Mesothelial cell of epicardium (in vitro differentiated cells): ENCODE measurements at regions not wholly inside any gene's neighbourhood (a gene's known extent, or its start where the extent isn't known, plus 50 kb on each side); places are given as distances from the start of the nearest gene placed in this dataset.
"Not testable (repeated sequence)": the region's sequence is repeated elsewhere in the genome, so short reads cannot be mapped to it uniquely, and the experiment has no call there.

Experiments used
- DNase-seq, 2 experiments: peaks; one replicate each; pipeline ENCODE4 v3.0.0; 2021; ENCODE audit warnings: low spot score in 2 of 2; ENCODE audit not compliant: unreplicated experiment in 2 of 2
- H3K27ac Mint-ChIP-seq: 2 replicates; pipeline ENCODE4 v1.8.0; 2021; ENCODE audit warnings: mixed read lengths
- H3K27me3 Mint-ChIP-seq: 2 replicates; pipeline ENCODE4 v1.8.0; 2021; ENCODE audit warnings: low read depth, mixed read lengths
- H3K36me3 Mint-ChIP-seq: 2 replicates; pipeline ENCODE4 v1.8.0; 2021; ENCODE audit warnings: mixed read lengths
- H3K4me1 Mint-ChIP-seq: 2 replicates; pipeline ENCODE4 v1.8.0; 2021; ENCODE audit warnings: mixed read lengths
- H3K4me3 Mint-ChIP-seq: 2 replicates; pipeline ENCODE4 v1.8.0; 2021; ENCODE audit warnings: mild to moderate bottlenecking, moderate library complexity, mixed read lengths
- H3K9me3 Mint-ChIP-seq: 2 replicates; pipeline ENCODE4 v1.8.0; 2021; ENCODE audit warnings: mixed read lengths

DNA sequence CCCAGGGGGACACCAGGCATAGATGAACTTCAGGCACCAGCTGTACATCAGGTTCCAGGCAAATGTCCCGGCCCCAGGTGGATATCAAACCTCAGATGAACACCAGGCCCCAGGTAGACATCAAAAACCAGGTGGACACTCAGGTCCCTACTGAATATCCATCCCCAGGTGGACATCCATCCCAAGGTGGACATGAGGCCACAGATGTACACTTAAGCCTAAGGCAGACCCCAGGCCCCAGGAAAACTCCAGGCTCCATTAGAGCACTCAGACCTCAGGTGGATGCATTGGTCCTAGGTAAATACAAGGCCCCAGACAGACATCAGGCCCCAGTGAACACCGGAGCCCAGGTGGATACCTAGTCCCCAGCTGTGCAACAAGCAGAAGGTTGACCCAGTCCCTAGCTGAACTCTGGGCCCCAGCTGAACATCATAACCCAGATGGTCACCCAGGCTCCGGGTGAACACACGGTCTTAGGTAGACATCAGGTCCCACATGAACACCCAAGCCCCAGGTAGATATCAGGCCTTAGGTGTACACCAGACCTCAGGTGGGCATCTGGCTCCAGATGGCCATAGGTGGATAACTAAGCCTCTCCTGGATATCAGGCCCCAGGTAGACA is 1484.3 kb upstream of the TPTE start:
- not testable (repeated sequence) for H3K27ac Mint-ChIP-seq, H3K36me3 Mint-ChIP-seq, H3K9me3 Mint-ChIP-seq, H3K27me3 Mint-ChIP-seq, DNase-seq, H3K4me1 Mint-ChIP-seq, H3K4me3 Mint-ChIP-seq

DNA sequence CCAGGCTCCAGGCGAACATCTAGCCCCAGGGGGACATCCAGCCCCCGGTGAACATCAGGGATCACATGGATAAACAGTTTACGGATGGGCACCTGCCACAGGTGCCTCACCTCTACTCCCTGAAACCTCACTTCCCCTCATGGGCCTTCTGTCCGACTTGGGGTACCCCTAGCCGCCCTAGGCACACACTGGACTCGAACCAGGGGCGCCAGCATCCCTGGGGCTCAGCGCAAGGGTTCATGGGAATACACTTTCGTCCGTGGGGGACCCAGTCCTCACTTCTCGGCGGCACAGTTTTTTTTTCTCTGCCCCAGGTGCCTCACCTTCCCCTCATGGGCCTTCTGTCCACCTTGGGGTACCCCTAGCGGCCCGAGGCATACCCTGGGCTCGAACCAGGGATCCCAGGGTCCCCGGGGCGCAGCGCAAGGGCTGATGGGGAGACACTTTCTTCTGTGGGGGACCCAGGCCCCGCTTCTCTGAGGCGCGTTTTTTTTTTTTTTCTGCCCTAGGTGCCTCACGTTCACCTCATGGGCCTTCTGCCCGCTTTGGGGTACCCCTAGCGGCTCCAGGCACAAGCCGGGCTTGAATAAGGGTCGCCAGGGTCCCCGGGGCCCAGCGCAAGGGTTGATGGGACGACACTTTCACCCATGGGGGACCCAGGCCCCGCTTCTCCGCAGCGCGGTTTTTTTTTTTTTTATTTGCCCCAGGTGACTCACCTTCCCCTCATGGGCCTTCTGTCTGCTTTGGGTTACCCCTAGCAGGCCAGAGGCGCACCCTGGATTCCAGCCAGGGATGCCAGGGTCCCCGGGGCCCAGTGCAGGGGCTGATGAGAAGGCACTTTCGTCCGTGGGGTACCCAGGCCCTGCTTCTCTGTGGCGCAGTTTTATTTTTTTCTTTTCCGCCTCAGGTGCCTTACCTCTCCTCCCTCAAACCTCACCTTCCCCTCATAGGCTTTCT is 1483.5 kb upstream of the TPTE start:
- H3K4me1 Mint-ChIP-seq, H3K27me3 Mint-ChIP-seq, DNase-seq, H3K9me3 Mint-ChIP-seq, H3K36me3 Mint-ChIP-seq, H3K4me3 Mint-ChIP-seq, H3K27ac Mint-ChIP-seq: not testable (repeated sequence)

DNA sequence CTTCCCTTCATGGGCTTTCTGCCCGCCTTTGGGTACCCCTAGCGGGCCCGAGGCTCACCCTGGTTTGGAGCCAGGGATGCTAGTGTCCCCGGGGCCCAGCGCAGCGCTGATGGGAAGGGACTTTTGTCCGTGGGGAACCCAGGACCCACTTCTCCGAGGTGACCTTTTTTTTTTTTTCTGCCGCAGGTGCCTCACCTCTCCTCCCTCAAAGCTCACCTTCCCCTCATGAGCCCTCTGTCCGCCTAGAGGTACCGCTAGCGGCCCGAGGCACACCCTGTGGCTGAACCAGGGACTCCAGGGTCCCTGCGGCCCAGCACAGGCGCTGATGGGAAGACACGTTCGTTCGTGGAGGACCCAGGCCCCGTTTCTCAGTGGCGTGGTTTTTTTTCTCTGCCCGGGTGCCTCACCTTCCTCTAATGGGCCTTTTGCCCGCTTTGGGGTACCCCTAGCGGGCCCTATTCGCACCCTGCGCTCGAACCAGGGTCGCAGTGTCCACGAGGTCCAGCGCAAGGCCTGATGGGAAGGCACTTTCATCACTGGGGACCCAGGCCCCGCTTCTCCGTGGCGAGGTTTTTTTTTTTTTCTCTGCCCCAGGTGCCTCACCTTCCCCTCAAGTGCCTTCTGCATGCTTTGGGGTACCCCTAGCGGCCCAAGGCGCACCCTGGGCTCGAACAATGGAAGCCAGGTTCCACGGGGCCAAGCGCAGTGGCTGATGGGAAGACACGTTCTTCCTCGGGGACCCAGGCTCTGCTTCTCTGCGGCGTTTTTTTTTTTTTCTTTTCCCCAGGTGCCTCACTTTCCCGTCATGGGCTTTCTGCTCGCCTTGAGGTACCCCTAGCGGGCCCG is 1481.6 kb upstream of the TPTE start:
- DNase-seq, H3K4me1 Mint-ChIP-seq: not testable (repeated sequence)

DNA sequence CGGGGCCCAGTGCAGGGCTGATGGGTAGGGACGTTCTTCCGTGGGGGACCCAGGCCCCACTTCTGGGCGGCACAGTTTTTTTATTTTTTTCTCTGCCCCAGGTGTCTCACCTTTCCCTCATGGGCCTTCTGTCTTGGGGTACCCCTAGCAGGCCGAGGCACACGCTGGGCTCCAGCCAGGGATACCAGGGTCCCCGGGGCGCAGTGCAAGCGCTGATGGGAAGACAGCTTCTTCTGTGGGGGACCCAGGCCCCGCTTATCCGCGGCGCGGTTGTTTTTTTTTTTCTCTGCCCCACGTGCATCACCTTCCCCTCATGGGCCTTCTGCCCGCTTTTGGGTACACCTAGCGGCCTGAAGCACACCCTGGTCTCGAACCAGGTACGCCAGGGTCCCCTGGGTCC is 1481.0 kb upstream of the TPTE start:
- not testable (repeated sequence) for H3K4me1 Mint-ChIP-seq, H3K36me3 Mint-ChIP-seq, DNase-seq, H3K27ac Mint-ChIP-seq, H3K27me3 Mint-ChIP-seq, H3K4me3 Mint-ChIP-seq, H3K9me3 Mint-ChIP-seq

More for the DNA sequence above, 1481.6 kb upstream of the TPTE start:
- not testable (repeated sequence) for H3K4me3 Mint-ChIP-seq, H3K27me3 Mint-ChIP-seq, H3K9me3 Mint-ChIP-seq, H3K27ac Mint-ChIP-seq, H3K36me3 Mint-ChIP-seq

DNA sequence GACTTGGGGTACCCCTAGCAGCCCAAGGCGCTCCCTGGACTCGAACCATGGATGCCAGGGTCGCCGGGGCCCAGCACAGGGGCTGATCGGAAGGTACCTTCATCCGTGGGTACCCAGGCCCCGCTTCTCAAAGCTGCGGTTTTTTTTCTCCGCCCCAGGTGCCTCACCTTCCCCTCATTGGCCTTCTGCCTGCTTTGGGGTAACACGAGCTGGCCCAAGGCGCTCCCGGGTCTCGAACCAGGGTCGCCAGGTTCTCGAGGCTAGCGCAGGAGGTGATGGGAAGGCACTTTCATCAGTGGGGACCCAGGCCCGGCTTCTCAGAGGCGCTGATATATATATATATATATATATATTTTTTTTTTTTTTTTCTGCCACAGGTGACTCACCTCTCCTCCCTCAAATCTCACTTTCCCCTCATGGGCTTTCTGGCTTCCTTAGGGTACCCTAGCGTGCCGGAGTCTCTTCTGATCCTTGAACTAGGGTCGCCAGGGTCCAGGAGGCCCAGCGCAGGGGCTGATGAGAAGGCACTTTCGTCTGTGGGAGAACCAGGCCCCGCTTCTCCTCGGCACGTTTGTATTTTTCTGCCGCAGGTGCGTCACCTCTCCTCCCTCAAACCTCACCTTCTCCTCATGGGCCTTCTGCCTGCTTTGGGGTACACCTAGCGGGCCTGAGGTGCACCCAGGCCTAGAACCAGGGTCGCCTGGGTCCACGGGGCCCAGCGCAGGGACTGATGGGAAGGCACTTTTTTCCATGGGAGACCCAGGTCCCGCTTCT is 1480.0 kb upstream of the TPTE start:
- not testable (repeated sequence) for DNase-seq, H3K4me3 Mint-ChIP-seq, H3K36me3 Mint-ChIP-seq, H3K9me3 Mint-ChIP-seq, H3K27ac Mint-ChIP-seq, H3K27me3 Mint-ChIP-seq, H3K4me1 Mint-ChIP-seq

DNA sequence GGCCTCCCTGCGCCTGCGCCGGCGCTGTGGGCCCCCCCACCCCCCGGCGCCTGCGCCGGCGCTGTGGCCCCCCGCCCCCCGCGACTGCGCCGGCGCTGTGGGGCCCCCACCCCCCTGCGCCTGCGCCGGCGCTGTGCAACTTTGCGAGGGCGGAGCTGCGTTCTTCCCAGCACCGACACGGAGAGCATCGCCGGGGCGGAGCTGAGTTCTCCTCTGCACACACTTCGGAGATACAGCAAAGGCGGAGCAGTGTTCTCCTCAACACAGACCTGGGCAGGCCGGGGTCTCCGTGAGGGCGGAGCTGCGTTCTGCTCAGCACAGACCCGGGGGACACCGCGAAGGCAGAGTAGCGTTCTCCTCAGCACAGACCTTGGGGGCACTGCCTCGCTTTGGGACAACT is 1478.3 kb upstream of the TPTE start:
- not testable (repeated sequence) for H3K27ac Mint-ChIP-seq, DNase-seq, H3K9me3 Mint-ChIP-seq, H3K4me3 Mint-ChIP-seq, H3K27me3 Mint-ChIP-seq, H3K4me1 Mint-ChIP-seq, H3K36me3 Mint-ChIP-seq

DNA sequence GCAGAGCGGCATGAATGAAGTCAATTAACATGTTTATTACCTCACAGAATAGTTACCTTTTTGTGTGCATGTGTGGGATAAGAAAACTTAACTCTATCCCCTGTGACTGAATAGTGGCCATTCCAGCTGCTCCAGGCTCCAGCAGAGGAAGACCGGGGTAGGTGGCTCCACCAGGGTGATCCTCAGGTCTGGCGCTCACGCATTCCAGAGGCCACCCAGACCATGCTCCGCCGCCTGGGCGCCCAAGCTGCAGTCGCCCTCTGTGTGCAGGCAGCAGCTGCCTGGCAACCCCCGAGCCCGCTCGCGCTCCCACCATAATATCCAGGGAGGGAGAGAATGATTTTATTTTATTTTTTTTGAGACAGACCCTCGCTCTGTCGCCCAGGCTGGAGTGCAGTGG is 1474.5 kb upstream of the TPTE start:
- DNase-seq, H3K27me3 Mint-ChIP-seq, H3K36me3 Mint-ChIP-seq, H3K4me1 Mint-ChIP-seq, H3K9me3 Mint-ChIP-seq, H3K27ac Mint-ChIP-seq, H3K4me3 Mint-ChIP-seq: not testable (repeated sequence)

DNA sequence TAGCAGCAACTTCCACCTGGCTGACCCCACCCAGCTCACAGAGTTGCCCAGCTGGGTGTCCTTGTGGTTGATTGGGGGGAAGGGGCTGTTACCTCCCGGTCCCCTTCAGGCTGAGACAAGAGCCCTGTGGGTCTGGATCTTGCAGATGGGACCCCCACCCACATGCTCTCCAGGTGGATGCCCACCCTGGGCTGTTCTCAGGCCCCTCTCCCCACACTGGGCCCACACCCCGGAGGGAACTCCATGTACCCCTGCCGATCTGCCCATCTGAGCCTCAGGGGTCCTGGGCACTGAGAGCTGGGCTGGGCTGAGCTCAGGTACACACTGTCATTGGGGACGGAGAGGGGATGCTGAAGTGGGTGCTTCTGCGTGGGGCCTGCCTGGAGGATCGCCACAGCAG is 1453.9 kb upstream of the TPTE start:
- not testable (repeated sequence) for H3K4me3 Mint-ChIP-seq, H3K9me3 Mint-ChIP-seq, DNase-seq, H3K27me3 Mint-ChIP-seq, H3K36me3 Mint-ChIP-seq, H3K27ac Mint-ChIP-seq, H3K4me1 Mint-ChIP-seq

DNA sequence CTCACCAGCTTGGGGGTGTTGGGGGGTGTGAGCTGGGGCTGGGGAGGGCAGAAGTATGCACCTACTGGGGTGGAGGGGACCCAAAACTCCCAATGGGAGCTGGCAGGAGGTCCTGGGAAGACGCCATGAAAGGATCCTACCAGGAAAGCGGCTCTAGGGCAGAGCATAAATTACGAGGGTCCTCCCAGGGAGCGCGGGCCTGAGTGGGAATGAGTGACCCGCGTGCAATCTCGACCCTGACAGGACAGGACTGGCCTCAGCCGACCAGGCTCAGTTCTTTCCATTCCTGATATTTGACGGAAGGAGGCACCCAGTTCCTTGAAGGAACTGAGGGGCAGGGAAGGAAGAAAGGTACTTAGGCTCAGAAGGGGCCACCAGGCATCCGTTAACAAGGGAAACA is 1452.8 kb upstream of the TPTE start:
- H3K36me3 Mint-ChIP-seq, H3K9me3 Mint-ChIP-seq, H3K4me1 Mint-ChIP-seq, H3K27ac Mint-ChIP-seq, H3K4me3 Mint-ChIP-seq, DNase-seq, H3K27me3 Mint-ChIP-seq: not testable (repeated sequence)
